Panc1 (cell line): ENCODE measurements at regions not wholly inside any gene's neighbourhood (a gene's known extent, or its start where the extent isn't known, plus 50 kb on each side); places are given as distances from the start of the nearest gene placed in this dataset.

Source experiments
- ATAC-seq: fragments of 200-7000 bp; cut with Tn5 transposase; 2 replicates; pipeline ENCODE4 v1.9.1; 2020; ENCODE audit warnings: mild to moderate bottlenecking, moderate library complexity
- BruUV-seq: library from RNA; stranded (reverse); fragments of 400-500 nt; replicated peaks from 2 replicates; lab custom pipeline; 2021; lab: Mats Ljungman, UMichigan
- CTCF ChIA-PET: fragments of 300-600 bp; sonication (Branson Sonifier 250); formaldehyde crosslinking; loops from one replicate; lab custom pipeline; 2022; ENCODE audit warnings: antibody characterized with exemption; lab: Charles Lee
- POLR2A ChIA-PET: fragments of 300-600 bp; sonication (Branson Sonifier 250); formaldehyde crosslinking; loops from one replicate; lab custom pipeline; 2022; ENCODE audit warnings: antibody characterized with exemption; lab: Charles Lee
- DNase-seq: peaks from one replicate; pipeline ENCODE4 v3.0.0-alpha.2; 2010; ENCODE audit warnings: low read depth, low spot score
- H3K27ac ChIP-seq: 2 replicates; pipeline ENCODE4 v1.5.1; 2011; ENCODE audit warnings: mild to moderate bottlenecking, low read length, inconsistent platforms
- H3K27me3 ChIP-seq: fragments of 200-500 bp; sonication (Bioruptor generic); 2 replicates; pipeline ENCODE4 v1.6.0; 2014; ENCODE audit warnings: low read length, inconsistent platforms; ENCODE audit not compliant: control insufficient read depth, insufficient read depth
- H3K36me3 ChIP-seq: fragments of 200-500 bp; sonication (Bioruptor generic); 2 replicates; pipeline ENCODE4 v1.5.1; 2014; ENCODE audit warnings: inconsistent platforms, mild to moderate bottlenecking, low read length, moderate library complexity; ENCODE audit not compliant: control insufficient read depth, insufficient read depth
- H3K4me1 ChIP-seq: 2 replicates; pipeline ENCODE4 v1.5.1; 2011; ENCODE audit warnings: inconsistent platforms, mild to moderate bottlenecking, low read length, moderate library complexity; ENCODE audit not compliant: control insufficient read depth, insufficient read depth
- H3K4me3 ChIP-seq, 2 experiments: 2 replicates each; pipeline ENCODE4 v1.5.1; 2011 to 2012; ENCODE audit warnings: low read depth in 2 of 2, low read length in 2 of 2, mild to moderate bottlenecking in 2 of 2, inconsistent platforms in 1 of 2, moderate library complexity in 1 of 2
- H3K9me3 ChIP-seq: fragments of 200-500 bp; sonication (Bioruptor generic); 2 replicates; pipeline ENCODE4 v1.5.1; 2014; ENCODE audit warnings: low read depth, mild to moderate bottlenecking, inconsistent platforms, low read length, moderate library complexity; ENCODE audit not compliant: control insufficient read depth, insufficient read depth
- POLR2AphosphoS5 ChIP-seq: IDR thresholded peaks from 2 replicates; pipeline ENCODE4 v1.6.1; 2012; ENCODE audit warnings: mild to moderate bottlenecking, low read depth, low read length, moderate library complexity
- SIN3A ChIP-seq: IDR thresholded peaks from 2 replicates; pipeline ENCODE4 v1.6.1; 2012; ENCODE audit warnings: low read depth, mild to moderate bottlenecking, low read length, moderate library complexity, borderline replicate concordance; ENCODE audit not compliant: insufficient read depth
- TCF7L2 ChIP-seq: IDR thresholded peaks from 2 replicates; pipeline ENCODE4 v1.6.1; 2011; ENCODE audit warnings: mild to moderate bottlenecking, low read depth, low read length, inconsistent platforms
- in situ Hi-C: cut with HindIII; loops from 2 replicates; pipeline ENCODE4 v1.10.0; 2016; ENCODE audit warnings: low sequenced_read_pairs, low pct_unique_long_range_greater_than_20kb
- intact Hi-C: fragments of 100-400 bp; cut with micrococcal nuclease; formaldehyde crosslinking; loops from one replicate; pipeline ENCODE4 v1.10.0; 2022; ENCODE audit not compliant: unreplicated experiment
- TF ChIP-seq, protein P1 (sequence below), 2 experiments: IDR thresholded peaks; 2 replicates each; pipeline ENCODE4 v1.6.1; 2011 to 2012; ENCODE audit warnings: low read depth in 2 of 2, control low read depth in 1 of 2, low read length in 1 of 2, mild to moderate bottlenecking in 1 of 2, moderate library complexity in 1 of 2; ENCODE audit not compliant: insufficient read depth in 1 of 2
- TF ChIP-seq, protein P2 (sequence below): fragments of 450-650 bp; IDR thresholded peaks from 2 replicates; pipeline ENCODE4 v1.5.1; 2017; ENCODE audit warnings: mild to moderate bottlenecking

- no TSS peak for BruUV-seq
- no peak overlapping the region for H3K4me3 ChIP-seq
- in situ Hi-C loops (no loop called here), intact Hi-C loops (no loop called here)
- no peak for ATAC-seq
- no peaks in the 10 kb centered on the region for H3K9me3 ChIP-seq
- H3K27ac ChIP-seq: no peak overlapping the region
- H3K27me3 ChIP-seq: no peaks in the 10 kb centered on the region; the same call in 1 of the 2 replicates
- no peak for DNase-seq
- H3K36me3 ChIP-seq: no peaks in the 10 kb centered on the region
- H3K4me1 ChIP-seq: no peaks in the 10 kb centered on the region; the same call in 1 of the 2 replicates
- CTCF ChIA-PET: no interaction called here
- POLR2A ChIA-PET: no interaction called here
- TF ChIP-seq POLR2AphosphoS5: no peak
- no peak for TF ChIP-seq TCF7L2
- TF ChIP-seq, protein P1, sequence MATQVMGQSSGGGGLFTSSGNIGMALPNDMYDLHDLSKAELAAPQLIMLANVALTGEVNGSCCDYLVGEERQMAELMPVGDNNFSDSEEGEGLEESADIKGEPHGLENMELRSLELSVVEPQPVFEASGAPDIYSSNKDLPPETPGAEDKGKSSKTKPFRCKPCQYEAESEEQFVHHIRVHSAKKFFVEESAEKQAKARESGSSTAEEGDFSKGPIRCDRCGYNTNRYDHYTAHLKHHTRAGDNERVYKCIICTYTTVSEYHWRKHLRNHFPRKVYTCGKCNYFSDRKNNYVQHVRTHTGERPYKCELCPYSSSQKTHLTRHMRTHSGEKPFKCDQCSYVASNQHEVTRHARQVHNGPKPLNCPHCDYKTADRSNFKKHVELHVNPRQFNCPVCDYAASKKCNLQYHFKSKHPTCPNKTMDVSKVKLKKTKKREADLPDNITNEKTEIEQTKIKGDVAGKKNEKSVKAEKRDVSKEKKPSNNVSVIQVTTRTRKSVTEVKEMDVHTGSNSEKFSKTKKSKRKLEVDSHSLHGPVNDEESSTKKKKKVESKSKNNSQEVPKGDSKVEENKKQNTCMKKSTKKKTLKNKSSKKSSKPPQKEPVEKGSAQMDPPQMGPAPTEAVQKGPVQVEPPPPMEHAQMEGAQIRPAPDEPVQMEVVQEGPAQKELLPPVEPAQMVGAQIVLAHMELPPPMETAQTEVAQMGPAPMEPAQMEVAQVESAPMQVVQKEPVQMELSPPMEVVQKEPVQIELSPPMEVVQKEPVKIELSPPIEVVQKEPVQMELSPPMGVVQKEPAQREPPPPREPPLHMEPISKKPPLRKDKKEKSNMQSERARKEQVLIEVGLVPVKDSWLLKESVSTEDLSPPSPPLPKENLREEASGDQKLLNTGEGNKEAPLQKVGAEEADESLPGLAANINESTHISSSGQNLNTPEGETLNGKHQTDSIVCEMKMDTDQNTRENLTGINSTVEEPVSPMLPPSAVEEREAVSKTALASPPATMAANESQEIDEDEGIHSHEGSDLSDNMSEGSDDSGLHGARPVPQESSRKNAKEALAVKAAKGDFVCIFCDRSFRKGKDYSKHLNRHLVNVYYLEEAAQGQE (IDR thresholded peaks at IDR 0.05; ENCODE audit: insufficient read depth in 1 of 2, low read depth in 2 of 2, low read length in 1 of 2): no peak
- TF ChIP-seq SIN3A: no peak
Measured at GRCh38 chr7:131726031-131726430, 169.6 kb upstream of the PODXL start.

DNA sequence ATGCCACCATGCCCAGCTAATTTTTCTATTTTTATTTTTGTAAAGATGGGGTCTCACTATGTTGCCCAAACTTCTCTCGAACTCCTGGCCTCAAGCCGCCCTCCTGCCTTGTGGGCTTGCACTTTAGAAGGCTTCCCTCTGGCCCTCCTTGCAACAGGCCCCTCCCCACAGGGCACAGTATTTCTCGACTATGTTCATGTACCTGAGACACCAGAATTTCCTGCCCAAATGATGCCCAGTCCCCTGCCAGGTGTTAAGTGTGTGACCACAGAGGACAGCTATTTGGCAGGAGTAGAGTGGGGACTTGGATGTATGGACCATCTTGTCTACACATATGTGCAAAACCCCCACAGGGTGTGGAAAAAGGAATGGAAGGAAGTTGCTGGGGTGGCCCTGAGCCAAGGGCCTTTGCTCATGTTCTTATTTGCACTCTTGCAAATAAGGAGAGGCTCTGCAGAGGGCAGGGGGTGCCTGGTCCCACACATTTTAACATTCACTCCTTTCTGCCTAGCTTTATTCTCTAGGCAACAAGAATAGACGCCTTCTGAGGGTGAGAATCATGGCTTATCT is 168.4 kb upstream of the PODXL start:
- Histone ChIP-seq H3K9me3 (no peaks in the 10 kb centered on the region), H3K4me3 (no peak overlapping the region), H3K27me3 (no peaks in the 10 kb centered on the region; the same call in 1 of the 2 replicates), H3K36me3 (no peaks in the 10 kb centered on the region), H3K4me1 (no peaks in the 10 kb centered on the region; the same call in 1 of the 2 replicates), H3K27ac (no peak overlapping the region)
- intact Hi-C loops (no loop called here), in situ Hi-C loops (no loop called here)
- TF ChIP-seq SIN3A: no peak
- TF ChIP-seq POLR2AphosphoS5: no peak
- TF ChIP-seq, protein P1 (IDR thresholded peaks at IDR 0.05; ENCODE audit: insufficient read depth in 1 of 2, low read depth in 2 of 2, low read length in 1 of 2): no peak
- TF ChIP-seq, protein P2, sequence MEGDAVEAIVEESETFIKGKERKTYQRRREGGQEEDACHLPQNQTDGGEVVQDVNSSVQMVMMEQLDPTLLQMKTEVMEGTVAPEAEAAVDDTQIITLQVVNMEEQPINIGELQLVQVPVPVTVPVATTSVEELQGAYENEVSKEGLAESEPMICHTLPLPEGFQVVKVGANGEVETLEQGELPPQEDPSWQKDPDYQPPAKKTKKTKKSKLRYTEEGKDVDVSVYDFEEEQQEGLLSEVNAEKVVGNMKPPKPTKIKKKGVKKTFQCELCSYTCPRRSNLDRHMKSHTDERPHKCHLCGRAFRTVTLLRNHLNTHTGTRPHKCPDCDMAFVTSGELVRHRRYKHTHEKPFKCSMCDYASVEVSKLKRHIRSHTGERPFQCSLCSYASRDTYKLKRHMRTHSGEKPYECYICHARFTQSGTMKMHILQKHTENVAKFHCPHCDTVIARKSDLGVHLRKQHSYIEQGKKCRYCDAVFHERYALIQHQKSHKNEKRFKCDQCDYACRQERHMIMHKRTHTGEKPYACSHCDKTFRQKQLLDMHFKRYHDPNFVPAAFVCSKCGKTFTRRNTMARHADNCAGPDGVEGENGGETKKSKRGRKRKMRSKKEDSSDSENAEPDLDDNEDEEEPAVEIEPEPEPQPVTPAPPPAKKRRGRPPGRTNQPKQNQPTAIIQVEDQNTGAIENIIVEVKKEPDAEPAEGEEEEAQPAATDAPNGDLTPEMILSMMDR: no peak
- no peak for TF ChIP-seq TCF7L2
- POLR2A ChIA-PET: no interaction called here
- no TSS peak for BruUV-seq
- DNase-seq (no peak), ATAC-seq (no peak)
- CTCF ChIA-PET: no interaction called here
